Peyer's patch (tissue), 4 donors: ENCODE measurements at regions not wholly inside any gene's neighbourhood (a gene's known extent, or its start where the extent isn't known, plus 50 kb on each side); places are given as distances from the start of the nearest gene placed in this dataset.

Experiments
- DNase-seq, 3 donors: peaks; one replicate each; pipeline ENCODE4 v3.0.0-alpha.2; 2017 to 2019
- H3K27ac ChIP-seq, 4 donors: fragments of 200-600 bp; sonication (generic); one replicate each; pipeline ENCODE4 v1.5.1; 2016 to 2019
- H3K27me3 ChIP-seq, 2 donors: fragments of 200-600 bp; sonication (generic); one replicate each; pipeline ENCODE4 v1.5.1; 2019
- H3K36me3 ChIP-seq, 3 donors: fragments of 200-600 bp; sonication (generic); one replicate each; pipeline ENCODE4 v1.5.1; 2016 to 2019
- H3K4me1 ChIP-seq, 4 donors: fragments of 200-600 bp; sonication (generic); one replicate each; pipeline ENCODE4 v1.5.1; 2016 to 2019
- H3K4me3 ChIP-seq, 4 donors: fragments of 200-600 bp; sonication (generic); 1 replicate in 3 of 4; 2 replicates in 1 of 4; pipeline ENCODE4 v1.5.1; 2016 to 2019; ENCODE audit warnings: mild to moderate bottlenecking in 1 of 4
- H3K9me3 ChIP-seq, 4 donors: fragments of 200-600 bp; sonication (generic); one replicate each; pipeline ENCODE4 v1.5.1; 2016 to 2019; ENCODE audit warnings: mild to moderate bottlenecking in 1 of 4
- POLR2A ChIP-seq, 2 donors: fragments of 450-650 bp; IDR thresholded peaks; one replicate each; pipeline ENCODE4 v1.5.1; 2017; ENCODE audit warnings: antibody characterized with exemption in 2 of 2, mild to moderate bottlenecking in 2 of 2, moderate library complexity in 2 of 2
- TF ChIP-seq, protein P1 (sequence below), 6 experiments: fragments of 450-650 bp in 4 of 6; fragments of 200-600 bp in 2 of 6; sonication (generic) in 1 of 6; IDR thresholded peaks; one replicate each; pipeline ENCODE4 v1.5.1; 2017 to 2019; ENCODE audit warnings: antibody characterized with exemption in 6 of 6, mild to moderate bottlenecking in 3 of 6, moderate library complexity in 1 of 6

DNA sequence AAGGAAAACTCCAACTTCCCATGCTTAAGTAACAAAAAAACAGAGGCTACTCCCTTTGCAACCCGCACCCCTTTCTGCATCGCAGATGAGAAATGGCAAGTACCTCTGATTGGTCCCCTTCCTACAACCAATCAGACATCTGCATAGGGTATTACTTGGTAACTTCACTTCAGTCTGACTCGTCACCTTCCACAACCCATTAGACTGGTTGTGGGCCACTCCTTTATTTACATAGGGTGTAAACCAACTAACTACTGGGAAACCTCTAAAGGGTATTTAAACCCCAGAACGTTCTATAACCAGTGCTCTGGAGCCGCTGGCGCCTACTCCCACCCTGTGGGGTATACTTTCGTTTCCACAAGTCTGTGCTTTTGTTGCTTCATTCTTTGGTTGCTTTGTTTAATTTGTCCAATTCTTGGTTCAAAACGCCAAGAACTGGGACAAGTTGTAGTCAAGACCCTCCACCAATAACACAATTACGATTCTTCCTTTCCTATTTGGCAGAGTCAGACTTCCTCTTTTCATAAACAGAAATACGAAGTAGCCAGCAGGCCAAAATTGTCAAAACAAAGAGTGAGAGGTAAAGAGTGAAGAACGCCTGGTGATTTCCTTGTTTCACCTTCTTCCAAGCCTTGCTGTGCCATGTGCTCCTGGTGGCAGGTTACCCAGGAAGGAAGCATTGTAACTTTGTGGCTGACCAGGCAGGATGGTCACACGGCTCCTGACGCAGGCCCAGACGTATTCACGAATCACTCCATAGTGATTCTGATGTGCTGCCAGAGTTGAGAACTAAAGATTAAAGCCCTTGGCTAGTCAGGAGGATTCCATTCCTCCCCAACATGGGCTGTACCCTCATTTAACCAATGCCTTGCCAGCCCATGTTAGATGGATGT is 477.4 kb downstream of the ARHGEF28 start:
- no peak for DNase-seq
- H3K9me3 ChIP-seq = no peaks in the 10 kb centered on the region
- no peaks in the 10 kb centered on the region for H3K4me1 ChIP-seq
- H3K4me3 ChIP-seq = no peak overlapping the region
- H3K36me3 ChIP-seq = no peaks in the 10 kb centered on the region
- TF ChIP-seq POLR2A (IDR thresholded peaks at IDR 0.05) = no peak
- TF ChIP-seq, protein P1, sequence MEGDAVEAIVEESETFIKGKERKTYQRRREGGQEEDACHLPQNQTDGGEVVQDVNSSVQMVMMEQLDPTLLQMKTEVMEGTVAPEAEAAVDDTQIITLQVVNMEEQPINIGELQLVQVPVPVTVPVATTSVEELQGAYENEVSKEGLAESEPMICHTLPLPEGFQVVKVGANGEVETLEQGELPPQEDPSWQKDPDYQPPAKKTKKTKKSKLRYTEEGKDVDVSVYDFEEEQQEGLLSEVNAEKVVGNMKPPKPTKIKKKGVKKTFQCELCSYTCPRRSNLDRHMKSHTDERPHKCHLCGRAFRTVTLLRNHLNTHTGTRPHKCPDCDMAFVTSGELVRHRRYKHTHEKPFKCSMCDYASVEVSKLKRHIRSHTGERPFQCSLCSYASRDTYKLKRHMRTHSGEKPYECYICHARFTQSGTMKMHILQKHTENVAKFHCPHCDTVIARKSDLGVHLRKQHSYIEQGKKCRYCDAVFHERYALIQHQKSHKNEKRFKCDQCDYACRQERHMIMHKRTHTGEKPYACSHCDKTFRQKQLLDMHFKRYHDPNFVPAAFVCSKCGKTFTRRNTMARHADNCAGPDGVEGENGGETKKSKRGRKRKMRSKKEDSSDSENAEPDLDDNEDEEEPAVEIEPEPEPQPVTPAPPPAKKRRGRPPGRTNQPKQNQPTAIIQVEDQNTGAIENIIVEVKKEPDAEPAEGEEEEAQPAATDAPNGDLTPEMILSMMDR (IDR thresholded peaks at IDR 0.05) = no peak
- H3K27ac ChIP-seq = no peak overlapping the region
- H3K27me3 ChIP-seq = no peaks in the 10 kb centered on the region

DNA sequence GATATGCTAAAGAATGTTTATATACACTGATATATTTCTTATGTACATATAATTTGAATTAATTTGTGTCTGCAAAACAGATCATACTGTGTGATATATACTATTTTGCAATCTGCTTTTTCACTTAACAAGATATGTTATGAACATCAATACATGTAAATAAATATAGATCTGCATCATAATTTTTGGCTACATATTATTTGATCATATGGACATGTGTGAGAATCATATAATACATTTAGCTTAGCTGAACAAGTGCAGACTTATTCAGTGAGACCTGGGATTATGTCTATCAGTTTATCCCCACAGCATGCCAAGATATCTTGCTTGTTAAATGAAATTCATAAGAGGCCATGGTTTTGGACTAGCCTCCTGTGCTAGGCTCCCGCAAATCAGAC is 474.3 kb downstream of the ARHGEF28 start:
- Histone ChIP-seq H3K27ac (no peak overlapping the region), H3K9me3 (no peaks in the 10 kb centered on the region), H3K36me3 (no peaks in the 10 kb centered on the region), H3K27me3 (no peaks in the 10 kb centered on the region), H3K4me3 (no peak overlapping the region), H3K4me1 (no peaks in the 10 kb centered on the region)
- no peak for TF ChIP-seq POLR2A (IDR thresholded peaks at IDR 0.05)
- TF ChIP-seq, protein P1 (IDR thresholded peaks at IDR 0.05) = no peak
- no peak for DNase-seq

DNA sequence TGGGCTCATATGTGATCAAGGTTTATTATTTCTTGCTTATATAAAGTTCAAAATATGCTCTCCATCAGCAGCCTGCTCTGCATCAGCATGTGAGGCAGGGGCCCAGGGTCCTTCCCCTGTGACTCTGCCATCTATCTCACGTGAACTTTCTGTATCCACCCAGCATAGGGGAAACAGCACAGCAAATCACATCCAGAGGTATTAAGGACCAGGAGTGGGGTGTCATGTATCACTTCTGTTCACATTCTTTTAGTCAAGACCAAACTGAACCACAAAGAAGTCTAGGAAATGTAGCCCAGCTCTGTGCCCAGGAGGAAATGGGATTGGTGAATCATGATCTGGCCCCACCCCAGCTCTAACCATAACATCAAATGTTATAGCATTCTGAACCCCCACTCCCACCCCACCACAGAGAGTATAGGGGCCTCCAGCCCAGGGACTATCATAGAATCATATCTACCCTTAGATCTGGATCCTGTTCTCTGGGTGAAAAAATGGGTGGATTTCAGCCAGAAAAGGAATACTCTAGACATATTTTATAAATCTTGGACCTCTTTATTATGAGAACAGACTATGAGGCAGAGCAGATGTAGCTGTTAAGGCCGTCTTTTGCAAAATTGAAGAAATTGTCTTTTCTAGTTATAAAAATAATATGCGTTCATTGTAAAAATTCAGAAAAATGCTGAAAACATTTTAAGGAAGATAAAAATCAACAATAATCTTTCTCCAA is 473.7 kb downstream of the ARHGEF28 start:
- no peak for TF ChIP-seq POLR2A (IDR thresholded peaks at IDR 0.05)
- TF ChIP-seq, protein P1 (IDR thresholded peaks at IDR 0.05) = no peak
- H3K4me3 ChIP-seq = no peak overlapping the region
- no peaks in the 10 kb centered on the region for H3K36me3 ChIP-seq
- H3K9me3 ChIP-seq = no peaks in the 10 kb centered on the region
- H3K27me3 ChIP-seq = no peaks in the 10 kb centered on the region
- H3K27ac ChIP-seq = no peak overlapping the region
- H3K4me1 ChIP-seq = no peaks in the 10 kb centered on the region
- DNase-seq = no peak

DNA sequence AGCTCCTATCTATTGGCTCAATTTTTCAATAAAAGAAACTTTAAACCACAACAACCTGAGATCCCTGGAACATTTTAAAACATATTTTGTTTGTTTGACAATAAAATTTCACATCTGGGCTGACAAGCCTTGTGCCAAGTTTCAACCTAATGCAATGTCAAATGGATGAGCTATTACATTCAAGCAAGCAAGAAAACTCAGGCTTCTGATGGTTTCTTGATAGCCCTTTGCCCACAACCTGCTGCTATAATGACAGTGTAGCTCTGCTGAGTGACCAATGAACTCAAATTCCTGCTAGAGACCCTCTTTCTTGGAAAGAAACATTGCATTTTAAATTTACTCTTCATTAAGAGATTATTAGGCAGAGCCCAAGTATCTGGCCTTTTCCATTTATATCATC is 472.9 kb downstream of the ARHGEF28 start:
- TF ChIP-seq POLR2A (IDR thresholded peaks at IDR 0.05) = no peak
- TF ChIP-seq, protein P1 (IDR thresholded peaks at IDR 0.05) = no peak
- Histone ChIP-seq H3K27me3 (no peaks in the 10 kb centered on the region), H3K4me1 (no peaks in the 10 kb centered on the region), H3K36me3 (no peaks in the 10 kb centered on the region), H3K4me3 (no peak overlapping the region), H3K9me3 (no peaks in the 10 kb centered on the region), H3K27ac (no peak overlapping the region)
- DNase-seq = no peak

DNA sequence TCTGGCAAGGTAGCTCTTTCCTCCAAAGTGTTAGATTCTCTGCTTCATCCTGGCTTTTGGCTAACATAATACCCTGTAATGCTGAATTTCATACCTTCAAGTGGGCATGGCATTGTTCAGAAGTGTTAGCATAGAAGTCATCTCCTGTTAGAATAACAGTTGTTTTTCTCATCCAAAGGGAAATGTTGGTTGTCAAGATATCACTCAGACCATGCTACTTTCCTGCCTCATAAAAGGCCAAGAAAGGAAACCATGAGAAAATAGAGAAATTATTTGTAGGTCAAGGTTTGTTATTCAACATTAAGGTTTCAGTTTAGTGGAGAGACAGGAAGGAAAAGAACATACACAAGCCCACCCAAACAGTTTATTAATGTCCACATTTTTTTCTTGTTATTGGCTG is 472.5 kb downstream of the ARHGEF28 start:
- Histone ChIP-seq H3K9me3 (no peaks in the 10 kb centered on the region), H3K27ac (no peak overlapping the region), H3K27me3 (no peaks in the 10 kb centered on the region), H3K4me3 (no peak overlapping the region), H3K4me1 (no peaks in the 10 kb centered on the region), H3K36me3 (no peaks in the 10 kb centered on the region)
- DNase-seq = no peak
- TF ChIP-seq, protein P1 (IDR thresholded peaks at IDR 0.05) = no peak
- no peak for TF ChIP-seq POLR2A (IDR thresholded peaks at IDR 0.05)
